Subcutaneous abdominal adipose tissue (tissue), 5 donors: ENCODE measurements at regions not wholly inside any gene's neighbourhood (a gene's known extent, or its start where the extent isn't known, plus 50 kb on each side); places are given as distances from the start of the nearest gene placed in this dataset.

ENCODE experiments used
- H3K27ac ChIP-seq: one replicate; pipeline ENCODE4 v1.7.0; 2013; ENCODE audit warnings: low read depth, mild to moderate bottlenecking, inconsistent platforms, low read length, moderate library complexity
- H3K27me3 ChIP-seq, 5 donors: one replicate each; pipeline ENCODE4 v1.7.0; 2013; ENCODE audit warnings: low read length in 5 of 5, inconsistent platforms in 1 of 5; ENCODE audit not compliant: control insufficient read depth in 5 of 5, insufficient read depth in 4 of 5
- H3K36me3 ChIP-seq, 5 donors: one replicate each; pipeline ENCODE4 v1.7.0; 2013; ENCODE audit warnings: low read length in 5 of 5; ENCODE audit not compliant: control insufficient read depth in 5 of 5, insufficient read depth in 5 of 5
- H3K4me1 ChIP-seq, 5 donors: one replicate each; pipeline ENCODE4 v1.7.0; 2013; ENCODE audit warnings: low read length in 5 of 5, mild to moderate bottlenecking in 3 of 5, moderate library complexity in 1 of 5; ENCODE audit not compliant: control insufficient read depth in 5 of 5, insufficient read depth in 5 of 5
- H3K4me3 ChIP-seq, 5 donors: one replicate each; pipeline ENCODE4 v1.7.0; 2013; ENCODE audit warnings: low read length in 5 of 5, low read depth in 1 of 5
- H3K9ac ChIP-seq, 5 donors: one replicate each; pipeline ENCODE4 v1.7.0; 2013; ENCODE audit warnings: low read length in 5 of 5, mild to moderate bottlenecking in 4 of 5, moderate library complexity in 3 of 5
- H3K9me3 ChIP-seq, 5 donors: one replicate each; pipeline ENCODE4 v1.7.0; 2013; ENCODE audit warnings: low read length in 5 of 5; ENCODE audit not compliant: control insufficient read depth in 5 of 5
- donor health status: healthy.
- donor health status: healthy.
- donor health status: healthy.
- donor health status: healthy.
- donor health status: healthy.

GRCh38 chr16:7160093-7160492, 172.6 kb upstream of the RBFOX1 start:
- H3K9me3 ChIP-seq: peaks cover 0 to 3% (median 0%) of the 10 kb centered on the region in 5 donors
- H3K27me3 ChIP-seq: peaks cover 0 to 4% (median 0%) of the 10 kb centered on the region in 5 donors
- no peak overlapping the region for H3K27ac ChIP-seq
- no peak overlapping the region for H3K4me3 ChIP-seq
- H3K36me3 ChIP-seq: no peaks in the 10 kb centered on the region
- H3K4me1 ChIP-seq: no peaks in the 10 kb centered on the region
- no peak overlapping the region for H3K9ac ChIP-seq

DNA sequence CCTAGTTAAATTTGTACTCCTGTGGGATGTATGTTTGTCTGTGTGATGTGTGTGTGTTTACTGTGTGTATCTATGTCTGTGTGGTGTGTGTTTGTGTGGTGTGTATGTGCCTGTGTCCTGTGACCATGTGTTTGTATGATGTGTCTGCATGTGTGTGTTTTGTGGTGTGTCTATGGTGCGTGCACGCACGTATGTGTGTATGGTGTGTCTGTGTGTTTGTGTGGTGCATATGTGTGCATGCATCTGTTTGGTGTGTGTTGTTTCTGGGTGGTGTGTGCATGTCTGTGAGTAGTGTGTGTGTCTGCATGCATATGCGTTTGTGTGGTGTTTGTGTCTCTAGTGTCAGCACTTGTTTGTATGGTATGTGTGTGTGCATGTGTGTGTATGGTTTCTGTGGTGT, 174.2 kb upstream of the RBFOX1 start:
- H3K27ac ChIP-seq: no peak overlapping the region
- no peaks in the 10 kb centered on the region for H3K4me1 ChIP-seq
- H3K9ac ChIP-seq: no peak overlapping the region
- no peaks in the 10 kb centered on the region for H3K36me3 ChIP-seq
- peaks cover 0 to 4% (median 0%) of the 10 kb centered on the region in 5 donors for H3K27me3 ChIP-seq
- H3K4me3 ChIP-seq: no peak overlapping the region
- peaks cover 0 to 3% (median 0%) of the 10 kb centered on the region in 5 donors for H3K9me3 ChIP-seq

DNA sequence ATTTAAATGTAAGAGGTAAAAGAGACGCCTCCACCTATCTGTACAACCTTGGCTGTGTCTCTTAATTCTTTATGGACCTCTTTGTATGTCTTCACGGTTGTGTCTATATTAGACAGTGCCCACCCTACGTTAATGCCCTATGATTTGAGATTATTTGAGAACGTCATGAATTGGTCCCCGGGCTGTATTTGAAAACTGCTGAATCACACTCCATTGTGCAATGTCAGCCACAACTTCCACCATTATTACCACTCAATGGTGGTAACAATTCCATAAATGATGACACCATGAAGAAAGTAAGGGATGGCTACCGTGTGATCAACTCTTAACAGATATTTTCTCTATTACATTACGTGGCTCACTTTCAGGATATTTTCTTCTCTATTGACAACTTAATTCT, 182.4 kb upstream of the RBFOX1 start:
- H3K36me3 ChIP-seq: no peaks in the 10 kb centered on the region
- H3K9ac ChIP-seq: no peak overlapping the region
- no peaks in the 10 kb centered on the region for H3K27me3 ChIP-seq
- no peak overlapping the region for H3K4me3 ChIP-seq
- no peak overlapping the region for H3K27ac ChIP-seq
- H3K9me3 ChIP-seq: peaks cover 0 to 8% (median 2%) of the 10 kb centered on the region in 5 donors
- H3K4me1 ChIP-seq: no peaks in the 10 kb centered on the region

GRCh38 chr16:7148606-7149005, 184.0 kb upstream of the RBFOX1 start:
- Histone ChIP-seq H3K9me3 (peaks cover 0 to 8% (median 2%) of the 10 kb centered on the region in 5 donors), H3K27me3 (no peaks in the 10 kb centered on the region), H3K4me3 (no peak overlapping the region), H3K36me3 (no peaks in the 10 kb centered on the region), H3K9ac (no peak overlapping the region), H3K4me1 (no peaks in the 10 kb centered on the region), H3K27ac (no peak overlapping the region)

DNA sequence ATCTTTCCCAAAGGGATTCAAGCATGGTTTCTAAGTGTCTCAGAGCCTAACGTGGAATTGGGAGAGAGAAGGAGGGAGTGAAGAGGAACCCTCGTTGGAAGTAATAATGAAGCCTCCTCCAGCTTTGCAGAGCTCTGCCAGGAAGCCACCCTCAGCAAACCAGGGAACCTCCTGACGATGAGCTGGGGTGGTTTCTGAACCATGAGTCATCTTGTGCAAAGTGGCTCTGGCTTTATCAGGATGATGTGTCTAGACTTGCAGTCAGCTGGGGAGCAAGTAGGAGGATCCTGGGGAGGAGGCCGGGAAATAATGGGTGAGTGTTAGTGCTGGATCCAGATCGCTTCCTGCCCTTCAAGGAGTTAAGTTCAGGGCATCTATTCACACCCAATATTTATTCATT, 191.7 kb upstream of the RBFOX1 start:
- no peak overlapping the region for H3K4me3 ChIP-seq
- peaks cover 0 to 3% (median 0%) of the 10 kb centered on the region in 5 donors for H3K9me3 ChIP-seq
- H3K27me3 ChIP-seq: peaks cover 0 to 3% (median 0%) of the 10 kb centered on the region in 5 donors
- H3K4me1 ChIP-seq: no peaks in the 10 kb centered on the region
- H3K27ac ChIP-seq: no peak overlapping the region
- no peaks in the 10 kb centered on the region for H3K36me3 ChIP-seq
- no peak overlapping the region for H3K9ac ChIP-seq

DNA sequence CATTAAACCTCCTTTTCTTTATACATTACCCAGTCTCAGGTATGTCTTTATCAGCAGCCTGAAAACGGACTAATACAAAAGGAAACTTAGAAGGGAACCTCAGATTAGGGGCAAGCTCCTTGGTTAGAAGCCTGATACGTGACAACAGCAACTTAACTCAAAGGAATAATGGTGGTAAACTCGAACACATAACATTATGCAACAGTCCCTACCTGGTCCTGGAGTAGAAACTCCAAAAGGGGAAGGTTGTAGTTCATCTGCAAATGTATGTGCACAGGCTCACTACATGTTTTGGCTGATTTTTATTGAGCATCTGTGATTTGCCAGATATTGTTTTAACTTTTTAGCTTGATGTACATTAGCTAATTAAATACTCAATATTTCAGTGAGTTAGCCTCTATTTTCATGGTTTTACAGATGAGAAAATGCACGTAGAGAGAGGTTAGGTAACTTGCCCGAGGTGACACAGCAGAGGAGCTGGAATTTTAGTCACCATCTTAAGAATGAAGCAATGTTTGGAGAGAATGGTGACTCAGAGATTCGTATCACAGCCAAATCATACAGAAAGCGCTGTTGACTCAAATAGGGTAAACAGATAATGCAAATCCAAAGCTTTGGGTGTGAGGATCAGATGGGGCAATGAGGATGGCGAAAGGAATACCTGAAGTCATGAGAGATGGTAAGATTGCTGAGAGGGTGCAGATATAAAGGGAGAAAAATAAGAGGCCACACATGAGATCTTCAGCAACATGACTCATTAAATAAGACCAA, 194.9 kb upstream of the RBFOX1 start:
- Histone ChIP-seq H3K9me3 (peaks cover 0 to 3% (median 0%) of the 10 kb centered on the region in 5 donors), H3K9ac (no peak overlapping the region), H3K27me3 (peaks cover 0 to 3% (median 0%) of the 10 kb centered on the region in 5 donors), H3K4me3 (no peak overlapping the region), H3K4me1 (no peaks in the 10 kb centered on the region), H3K27ac (no peak overlapping the region), H3K36me3 (no peaks in the 10 kb centered on the region)

DNA sequence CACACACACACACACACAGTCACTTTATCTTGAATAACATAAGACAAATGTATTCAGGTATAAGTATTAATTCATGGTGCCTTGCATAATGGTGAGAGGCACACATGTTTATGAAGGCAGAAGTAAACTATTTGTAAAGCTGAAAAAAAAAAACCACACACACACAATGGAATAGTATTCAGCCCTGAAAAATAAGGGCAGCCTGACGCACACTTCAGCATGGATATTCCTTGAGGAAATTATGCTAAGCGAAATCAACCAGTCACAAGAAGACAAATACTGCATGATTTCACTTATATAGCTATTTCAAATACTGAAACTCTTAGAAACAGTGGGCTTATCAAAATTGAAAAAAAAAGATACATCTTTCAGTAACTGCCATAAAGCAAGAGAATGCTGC, 200.2 kb upstream of the RBFOX1 start:
- H3K9me3 ChIP-seq: no peaks in the 10 kb centered on the region
- H3K4me1 ChIP-seq: no peaks in the 10 kb centered on the region
- H3K4me3 ChIP-seq: no peak overlapping the region
- H3K27ac ChIP-seq: no peak overlapping the region
- no peak overlapping the region for H3K9ac ChIP-seq
- no peaks in the 10 kb centered on the region for H3K36me3 ChIP-seq
- no peaks in the 10 kb centered on the region for H3K27me3 ChIP-seq

- H3K36me3 ChIP-seq: no peaks in the 10 kb centered on the region
- H3K9me3 ChIP-seq: peaks cover 0 to 2% (median 0%) of the 10 kb centered on the region in 5 donors
- H3K4me1 ChIP-seq: no peaks in the 10 kb centered on the region
- H3K27ac ChIP-seq: no peak overlapping the region
- no peaks in the 10 kb centered on the region for H3K27me3 ChIP-seq
- no peak overlapping the region for H3K4me3 ChIP-seq
- no peak overlapping the region for H3K9ac ChIP-seq
Observed at GRCh38 chr16:7124701-7125100, 207.9 kb upstream of the RBFOX1 start.

DNA sequence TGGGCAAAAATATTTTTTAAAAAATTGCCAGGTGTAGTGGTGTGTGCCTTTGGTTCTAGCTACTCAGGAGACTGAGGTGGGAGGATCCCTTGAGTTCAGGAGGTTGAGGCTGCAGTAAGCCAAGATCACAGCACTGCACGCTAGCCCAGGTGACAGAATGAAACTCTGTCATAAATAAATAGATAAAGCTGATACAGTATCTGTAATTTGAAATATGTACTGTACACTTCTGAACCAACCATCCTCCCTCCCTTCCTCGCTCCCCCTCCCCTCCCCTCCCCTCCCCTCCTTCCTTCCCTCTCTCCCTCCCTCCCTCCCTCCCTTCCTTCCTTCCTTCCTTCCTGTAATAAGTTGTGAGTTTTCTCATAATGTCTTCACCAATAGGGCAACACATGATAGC, 208.4 kb upstream of the RBFOX1 start:
- Histone ChIP-seq H3K27me3 (no peaks in the 10 kb centered on the region), H3K9ac (no peak overlapping the region), H3K36me3 (no peaks in the 10 kb centered on the region), H3K9me3 (peaks cover 0 to 2% (median 0%) of the 10 kb centered on the region in 5 donors), H3K4me1 (no peaks in the 10 kb centered on the region), H3K27ac (no peak overlapping the region), H3K4me3 (no peak overlapping the region)

DNA sequence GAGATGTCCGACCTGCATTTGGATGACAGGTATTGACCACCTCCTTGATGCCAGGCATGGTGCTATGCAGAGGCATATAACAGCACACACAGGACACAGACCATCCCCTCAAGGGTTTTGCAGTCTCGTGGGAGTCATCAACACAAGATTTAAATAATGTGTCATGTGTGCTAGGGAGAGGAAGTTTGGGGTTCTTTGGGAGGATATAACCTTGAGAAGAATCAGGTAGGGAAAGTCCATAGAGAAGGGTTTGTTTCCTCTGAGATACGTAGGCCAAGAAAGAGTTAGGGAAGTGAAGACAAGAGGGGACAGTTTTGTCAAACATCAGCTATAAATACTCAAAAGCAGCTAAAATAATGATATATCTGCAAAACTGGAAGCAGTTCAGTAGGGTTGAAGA, 215.9 kb upstream of the RBFOX1 start:
- Histone ChIP-seq H3K27ac (no peak overlapping the region), H3K9me3 (no peaks in the 10 kb centered on the region), H3K4me1 (no peaks in the 10 kb centered on the region), H3K4me3 (no peak overlapping the region), H3K27me3 (peaks cover 0 to 4% (median 0%) of the 10 kb centered on the region in 5 donors), H3K9ac (no peak overlapping the region), H3K36me3 (no peaks in the 10 kb centered on the region)
